ENCODE measurements at regions not wholly inside any gene's neighbourhood (a gene's known extent, or its start where the extent isn't known, plus 50 kb on each side); places are given as distances from the start of the nearest gene placed in this dataset.

DNA sequence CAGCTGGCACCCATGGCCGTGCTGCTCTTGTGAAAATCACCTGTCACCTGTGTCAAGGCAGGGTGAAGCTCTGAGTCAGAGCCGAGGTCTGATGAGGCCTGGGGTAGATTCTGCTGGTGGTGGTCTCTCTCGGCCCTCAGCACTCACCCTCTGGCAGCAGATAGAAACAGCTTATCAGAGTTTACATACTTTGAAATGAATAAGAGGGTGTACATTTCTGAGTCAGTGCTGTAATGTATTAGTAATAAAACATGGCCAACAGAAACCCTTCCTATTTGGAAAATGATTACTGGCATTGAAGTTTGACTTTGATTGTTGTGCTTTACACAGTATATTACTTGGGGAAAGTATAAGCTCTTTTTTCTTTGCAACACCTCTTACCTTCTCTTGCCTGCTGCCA is 228.8 kb downstream of the SNX10 start:
- DNase-seq, result no peak

DNA sequence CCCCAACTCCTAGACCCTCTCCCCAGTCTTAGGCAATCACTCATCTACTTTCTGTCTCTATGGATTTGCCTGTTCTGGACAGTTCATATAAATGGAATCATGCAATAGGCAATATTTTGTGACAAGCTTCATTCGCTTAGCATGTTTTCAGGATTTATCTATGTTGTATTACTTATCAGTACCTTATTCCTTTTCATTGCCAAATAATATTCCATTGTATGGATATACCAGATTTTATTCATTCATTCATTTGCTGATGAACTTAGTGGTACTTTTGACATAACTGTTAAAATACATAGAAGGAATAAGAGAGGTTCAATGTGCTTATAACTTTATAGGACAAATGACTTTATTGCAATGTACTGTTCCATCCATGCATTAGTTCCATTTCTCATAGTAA is 231.0 kb downstream of the SNX10 start:
- no peak for DNase-seq

DNA sequence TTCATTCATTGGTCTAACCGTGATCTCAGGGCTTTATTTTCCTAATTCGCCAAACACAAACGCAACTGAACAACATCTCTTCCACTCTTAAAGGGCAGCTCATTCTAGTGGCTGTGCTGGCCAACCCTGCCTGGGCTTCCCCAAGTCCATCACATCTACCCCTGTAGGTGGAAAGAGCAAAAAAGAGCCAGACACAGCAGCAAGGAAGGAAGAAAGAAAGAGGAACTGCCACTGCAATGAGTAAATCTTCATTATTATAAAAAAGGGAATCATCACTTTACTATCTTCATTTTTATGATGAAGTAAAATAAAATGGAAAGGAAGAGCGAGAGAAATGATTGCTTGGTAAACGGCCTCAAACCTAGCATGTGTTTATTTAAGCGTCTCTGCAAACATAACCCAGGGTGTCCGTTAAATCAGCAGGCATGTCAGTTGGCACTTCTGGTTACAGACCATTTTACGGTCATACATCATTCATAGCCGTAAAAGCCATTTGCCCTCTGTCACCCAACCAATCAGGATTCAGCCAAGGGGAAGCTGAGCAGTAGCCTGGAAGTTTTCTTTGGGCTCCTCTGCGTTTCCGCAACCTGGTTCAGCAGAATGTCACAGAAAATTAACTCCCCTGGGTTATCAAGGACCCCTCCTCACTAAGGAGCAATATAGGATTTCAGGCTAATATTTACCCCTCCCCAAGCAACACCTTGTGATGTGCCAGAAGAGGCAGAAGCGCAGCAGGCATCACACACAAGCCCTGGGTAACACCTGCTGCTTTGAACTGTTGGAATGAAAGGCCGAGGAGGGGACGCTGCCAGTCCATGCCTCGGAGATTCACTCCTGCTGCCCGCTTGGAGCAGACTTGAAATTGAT is 234.0 kb downstream of the SNX10 start:
- no peak for DNase-seq

DNA sequence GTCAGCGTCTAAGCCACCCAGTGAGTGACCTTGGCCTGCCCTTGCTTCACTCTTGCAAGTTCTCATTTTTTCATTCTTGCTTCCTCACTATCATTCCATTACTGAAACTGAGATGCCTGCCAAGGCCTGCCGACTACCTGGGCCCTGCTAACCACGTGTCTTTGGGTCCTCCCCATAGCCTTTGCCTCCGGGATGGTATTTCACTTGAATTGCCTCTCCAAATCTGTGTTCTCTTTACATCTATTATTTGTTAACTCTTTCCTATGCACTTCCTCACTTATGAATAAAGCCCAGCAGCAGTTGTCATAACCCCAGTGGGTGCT is 234.6 kb downstream of the SNX10 start:
- DNase-seq, result no peak

DNA sequence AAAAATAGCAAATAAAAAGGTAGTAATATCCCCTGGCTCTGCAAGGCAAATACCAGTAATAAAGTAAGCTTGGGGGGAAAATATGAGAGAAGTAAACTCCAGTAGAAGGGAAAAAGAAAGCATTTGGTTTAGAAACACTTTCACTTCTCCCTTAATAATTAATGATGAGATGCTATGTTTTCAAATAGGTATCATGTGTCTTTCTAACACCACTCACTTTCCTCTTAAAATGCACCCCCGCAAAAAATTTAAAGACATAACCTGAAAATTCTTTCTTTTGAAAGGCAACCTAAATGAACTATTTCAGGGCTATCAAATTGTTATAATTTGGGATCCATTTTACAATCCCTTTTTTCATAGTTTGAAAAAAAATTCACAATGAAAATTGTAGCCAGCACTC is 240.3 kb downstream of the SNX10 start:
- DNase-seq, result no peak

DNA sequence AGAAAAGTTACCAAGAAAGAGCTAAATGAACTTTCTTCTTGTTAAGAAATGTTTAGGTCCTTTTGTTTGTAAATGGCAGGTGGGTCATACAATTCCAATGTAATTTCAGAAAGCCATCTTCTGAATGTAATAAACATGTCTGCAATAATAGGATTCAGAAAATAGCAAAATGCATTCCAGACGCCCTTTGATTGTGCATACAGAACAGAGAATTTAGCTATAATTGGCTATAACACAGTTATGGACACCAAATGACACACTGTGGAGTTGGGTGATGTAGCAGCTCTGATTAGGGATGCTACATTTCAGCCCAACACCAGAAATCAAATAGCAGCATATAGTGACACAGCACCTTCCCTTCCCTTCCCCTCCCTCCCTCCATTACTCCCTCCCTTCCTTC is 240.8 kb downstream of the SNX10 start:
- no peak for DNase-seq

DNA sequence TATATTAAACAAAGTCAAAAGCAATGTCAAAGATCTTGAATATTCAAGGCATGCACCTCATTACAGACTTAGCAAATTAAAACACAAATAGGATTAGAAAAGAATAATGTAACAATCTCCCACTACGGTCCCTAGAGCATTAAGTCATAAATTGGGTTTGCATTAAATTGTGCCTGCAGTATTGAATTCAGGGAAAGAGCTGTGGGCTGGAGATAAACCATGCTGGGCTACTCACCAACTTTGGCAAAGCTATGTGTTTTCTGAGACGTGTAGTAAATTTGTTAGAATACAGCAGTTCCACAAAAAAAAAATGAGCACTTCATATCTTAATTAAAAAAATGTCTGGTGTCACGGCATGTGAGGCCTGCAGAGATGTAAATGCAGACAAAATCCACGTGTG is 241.6 kb downstream of the SNX10 start:
- no peak for DNase-seq

DNA sequence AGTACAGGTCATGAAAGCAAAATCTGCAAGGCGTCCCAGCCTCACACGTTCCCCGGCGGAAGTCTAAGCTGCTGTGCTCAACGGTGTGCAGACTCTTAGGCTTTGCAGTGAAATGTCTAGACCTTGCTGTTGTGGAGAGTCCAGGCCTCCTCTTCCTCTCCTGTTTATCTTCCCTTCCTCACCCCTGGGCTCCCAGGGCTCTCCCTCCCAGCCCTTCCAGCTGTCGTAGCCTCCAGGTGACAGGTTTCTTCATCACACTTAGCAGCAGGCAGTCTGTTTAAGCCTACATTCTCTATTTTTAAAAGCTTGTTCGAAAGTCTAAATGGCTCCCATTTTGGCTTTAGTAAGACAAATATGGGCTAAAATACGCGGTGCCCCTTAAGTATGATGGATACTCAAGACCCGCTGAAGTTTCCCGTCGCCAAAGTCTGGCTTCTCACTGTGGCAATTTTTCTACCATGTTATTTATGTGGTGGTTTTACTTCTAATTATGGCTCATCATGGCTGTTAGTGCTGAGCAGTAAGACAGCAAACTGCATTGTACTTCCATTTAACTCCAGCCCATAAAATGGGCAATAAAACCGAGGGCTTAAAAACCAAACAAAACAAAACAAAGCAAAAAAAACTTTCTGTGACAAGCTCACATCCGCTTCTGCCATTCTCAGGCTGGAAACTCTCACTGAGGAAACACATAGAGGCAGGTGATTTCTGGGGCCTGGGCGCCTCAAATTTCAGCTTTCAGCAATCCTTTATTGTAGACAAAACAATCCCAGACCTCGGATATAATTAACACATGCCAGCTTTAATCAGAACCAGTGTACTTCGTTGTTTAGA is 243.2 kb downstream of the SNX10 start:
- no peak for DNase-seq

DNA sequence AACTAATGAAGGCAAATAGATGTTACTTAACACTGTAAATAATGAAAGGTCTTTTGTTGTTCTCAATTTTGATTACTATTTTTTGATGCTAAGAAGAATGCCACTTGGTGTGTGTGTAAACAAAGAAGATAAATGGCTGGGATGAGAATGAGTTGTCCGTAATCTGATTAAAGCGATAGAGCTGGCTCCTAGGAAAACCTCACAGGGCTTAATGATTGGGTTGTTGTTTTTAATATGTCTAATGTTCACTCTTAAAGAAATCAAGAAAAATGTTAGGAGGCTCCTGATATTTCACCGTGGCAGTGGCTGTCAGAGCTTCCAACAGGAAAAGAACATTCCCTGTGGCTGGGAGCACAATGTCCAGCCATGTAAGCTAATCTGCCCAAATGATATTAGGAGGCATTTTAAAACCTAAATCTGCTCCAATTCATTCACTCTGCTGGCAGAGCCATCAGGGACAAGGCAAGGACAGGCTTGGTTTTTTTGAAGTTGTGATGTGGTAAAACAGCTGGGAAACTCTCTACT is 243.9 kb downstream of the SNX10 start:
- no peak for DNase-seq

DNA sequence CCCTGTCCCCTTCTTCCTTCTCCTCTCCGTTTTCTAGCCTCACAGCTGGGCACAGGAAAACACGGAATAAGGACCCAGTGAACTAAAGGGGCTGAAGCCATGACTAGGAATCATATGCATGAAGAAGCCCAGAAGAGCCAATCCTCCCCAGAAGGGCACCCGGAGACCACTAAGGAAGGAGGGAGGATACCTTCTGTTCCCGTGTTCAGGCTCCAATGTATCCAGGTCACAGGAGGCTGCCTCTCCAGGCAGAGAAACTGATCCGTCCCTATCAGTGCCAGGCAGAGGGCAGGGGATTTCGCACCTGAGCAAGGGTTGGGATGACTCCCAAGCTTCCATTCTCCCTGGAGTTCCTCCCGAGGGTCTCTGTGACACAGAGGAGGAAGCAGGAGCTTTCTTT is 246.6 kb downstream of the SNX10 start:
- DNase-seq, result no peak

DNA sequence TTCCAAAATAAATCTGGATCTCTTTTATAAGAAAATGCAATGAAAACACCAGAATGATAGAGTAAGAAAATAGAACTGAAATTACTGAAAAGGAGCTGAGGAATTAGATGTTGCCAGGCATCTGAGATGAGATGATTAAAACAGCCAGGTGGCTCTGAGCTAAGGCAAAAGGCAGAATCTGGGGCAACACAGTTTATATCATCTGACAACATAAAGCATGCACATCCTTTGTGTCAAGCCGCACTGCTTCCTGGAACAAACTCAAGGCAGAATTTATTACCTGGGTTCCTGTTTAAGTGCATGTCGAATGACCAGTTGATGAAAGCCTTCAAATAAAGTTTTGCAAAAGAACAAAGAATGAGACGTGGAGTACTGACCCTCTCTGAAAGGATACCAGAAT is 247.0 kb downstream of the SNX10 start:
- DNase-seq, result no peak

DNA sequence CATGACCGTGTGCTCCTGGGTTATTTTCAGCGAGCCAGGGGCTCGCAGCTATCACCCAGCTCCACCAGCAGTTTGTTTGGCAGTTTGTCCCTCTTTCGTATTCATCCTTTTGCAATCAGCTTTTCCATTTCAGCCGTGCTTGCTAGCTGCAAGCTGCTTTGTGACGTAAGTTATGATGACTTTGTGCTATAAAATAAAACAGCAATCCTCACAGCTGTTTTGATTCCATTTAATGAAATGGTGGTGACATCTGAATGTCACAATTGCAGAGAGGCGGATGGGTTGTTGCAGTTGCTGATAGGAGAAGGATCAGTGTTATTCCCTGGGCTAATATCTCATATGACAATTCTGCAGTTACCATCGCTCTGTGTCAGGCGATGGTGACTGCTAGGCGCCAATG is 251.7 kb downstream of the SNX10 start:
- DNase-seq, result no peak

DNA sequence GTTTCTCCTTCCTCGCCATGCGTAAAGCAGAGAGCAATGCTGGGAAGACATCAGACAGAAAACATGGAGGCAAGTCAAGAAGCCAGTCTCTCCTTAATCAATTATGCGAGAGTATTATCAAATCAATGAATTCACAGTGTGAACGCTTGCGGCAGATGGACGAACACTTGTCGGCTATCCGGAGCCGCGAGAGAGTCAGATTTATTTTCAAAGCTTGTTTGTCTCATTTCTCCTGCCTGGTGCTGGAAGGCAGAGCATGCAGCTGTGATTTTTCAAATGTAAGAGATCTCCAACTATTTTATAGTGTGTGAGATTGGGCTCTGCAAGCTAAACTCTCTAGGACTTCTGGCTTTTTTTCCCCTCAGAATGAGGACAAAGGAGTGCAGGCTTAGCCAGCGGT is 252.3 kb downstream of the SNX10 start:
- DNase-seq, result no peak

DNA sequence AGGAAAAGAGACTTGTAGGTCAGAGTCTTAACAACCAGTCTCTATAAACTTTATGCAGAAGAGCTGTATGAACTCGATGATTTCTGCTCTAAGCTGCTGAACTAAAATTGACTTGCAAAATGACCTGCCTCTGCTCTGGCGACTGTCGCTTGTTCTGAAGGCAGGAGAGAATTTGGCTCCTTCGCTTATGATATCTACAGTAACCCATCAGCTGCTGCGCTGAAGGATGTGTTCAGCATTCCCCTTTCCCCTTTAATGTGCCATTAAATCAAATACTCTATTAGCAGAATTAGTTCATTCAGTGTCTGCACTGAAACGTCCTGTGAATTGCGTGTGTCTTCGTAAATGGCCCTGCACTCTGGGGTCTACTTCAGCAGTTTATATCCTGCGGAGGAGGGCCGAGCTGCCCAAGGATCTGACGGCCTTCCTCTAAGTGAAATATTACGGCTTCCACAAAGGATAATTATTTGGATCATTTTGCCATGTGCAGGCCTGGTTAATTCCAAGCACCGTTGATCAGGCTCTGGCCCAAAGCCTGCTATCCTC is 254.9 kb downstream of the SNX10 start:
- DNase-seq, result no peak

DNA sequence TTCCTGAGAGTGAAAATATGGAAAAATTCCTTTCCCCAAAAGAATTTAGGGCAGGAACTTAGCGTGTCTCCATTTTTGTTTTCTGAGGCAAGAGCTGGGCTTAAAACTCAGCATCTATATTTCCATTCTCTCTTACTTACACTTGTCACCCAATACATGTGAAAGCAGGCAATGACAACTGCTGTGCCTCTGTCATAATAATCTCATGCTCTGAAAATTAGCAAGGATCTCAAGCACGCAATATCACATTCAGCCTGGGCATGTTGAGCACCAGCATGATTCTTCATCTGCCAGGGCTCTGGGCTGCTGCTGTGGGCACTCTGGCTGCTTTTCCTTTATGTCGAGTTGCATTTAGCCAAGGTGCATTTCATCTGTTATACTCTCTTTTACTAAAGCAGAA is 255.5 kb downstream of the SNX10 start:
- no peak for DNase-seq

DNA sequence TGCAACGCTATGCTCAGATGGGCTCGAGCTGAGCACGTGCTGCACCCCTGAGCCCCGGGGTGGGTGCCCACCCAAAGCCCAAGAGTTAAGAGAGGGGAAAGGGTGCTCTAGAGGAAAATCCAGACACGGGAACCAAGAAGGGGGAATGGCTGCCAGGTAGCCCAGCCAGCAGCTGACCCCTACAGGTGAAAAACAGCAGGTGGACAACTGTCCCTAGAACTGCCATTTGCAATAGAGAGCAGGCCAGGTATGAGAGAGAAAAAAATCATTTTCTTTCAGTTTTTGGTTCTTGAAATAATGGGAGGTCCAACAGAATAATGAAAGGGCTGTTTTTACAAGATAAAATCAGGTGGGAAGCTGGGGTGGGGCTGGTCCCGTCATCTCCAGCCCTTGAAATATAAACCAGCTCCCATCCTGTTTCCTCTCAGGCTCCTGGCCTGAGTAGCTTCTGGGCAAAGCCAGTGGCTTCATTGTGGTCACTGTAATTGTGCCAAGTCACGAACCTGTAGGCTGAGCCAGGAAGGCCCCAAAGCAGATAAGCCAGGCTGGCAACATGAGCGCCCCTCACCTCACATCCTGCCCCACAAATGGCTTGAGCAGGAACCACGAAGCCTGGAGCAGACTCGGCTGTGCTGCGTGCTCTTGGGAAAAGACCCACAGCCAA is 257.8 kb downstream of the SNX10 start:
- DNase-seq, result no peak

DNA sequence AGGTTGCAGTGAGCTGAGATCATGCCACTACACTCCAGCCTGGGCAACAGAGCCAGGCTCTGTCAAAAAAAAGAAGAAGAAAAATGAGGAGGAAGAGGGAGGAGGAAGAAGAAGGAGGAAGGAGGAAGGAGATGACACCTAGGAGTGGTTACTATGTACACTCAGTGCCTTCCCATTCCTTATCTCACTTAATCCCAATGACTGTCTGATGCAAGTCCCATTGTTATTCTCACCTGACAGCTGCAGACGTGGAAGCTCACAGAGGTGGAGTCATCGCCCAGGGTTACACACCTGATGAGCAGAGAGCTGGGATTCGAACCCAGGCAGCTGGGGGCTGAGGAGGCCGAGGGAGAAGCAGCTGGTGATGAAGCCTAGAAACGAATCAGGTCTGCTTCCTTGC is 258.8 kb downstream of the SNX10 start:
- DNase-seq, result no peak

DNA sequence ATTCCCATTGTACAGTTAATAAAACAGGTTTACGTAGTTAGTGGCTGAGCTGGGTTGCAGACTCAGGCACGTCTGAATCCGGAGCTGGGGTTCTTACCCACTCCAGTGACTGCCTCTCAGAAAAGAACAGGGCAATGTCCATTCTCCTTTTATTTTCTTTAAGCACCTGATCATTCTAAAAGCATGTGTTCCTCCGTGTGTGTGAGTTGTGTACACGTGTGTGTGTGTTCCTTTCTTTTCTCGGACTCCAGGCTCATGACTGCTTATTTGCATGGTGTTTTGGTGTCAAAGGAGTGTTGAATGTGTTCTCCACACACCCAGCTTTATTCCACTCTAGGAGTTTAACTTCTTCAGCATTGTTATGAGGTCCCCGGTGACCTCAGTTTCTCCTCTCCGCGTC is 260.1 kb downstream of the SNX10 start:
- no peak for DNase-seq

DNA sequence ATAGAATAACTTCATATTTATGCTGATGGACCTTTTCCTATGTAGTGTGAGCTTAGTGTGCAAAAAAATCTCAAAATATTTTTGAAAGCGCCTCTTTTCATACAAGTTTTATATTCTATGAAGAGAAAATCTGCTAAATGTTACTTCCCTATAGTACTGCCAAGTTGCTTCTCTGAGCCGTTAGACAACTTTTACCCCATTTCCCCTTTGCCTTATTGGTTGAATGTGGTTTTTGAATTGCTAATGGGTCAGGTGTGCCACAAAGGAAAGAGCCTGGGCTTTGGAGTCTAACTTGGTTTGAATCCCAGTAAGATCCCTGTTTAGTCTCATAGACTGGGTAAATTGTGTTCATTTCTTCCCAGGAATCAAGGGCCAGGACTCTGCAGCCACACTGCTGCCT is 261.5 kb downstream of the SNX10 start:
- DNase-seq, result no peak

DNA sequence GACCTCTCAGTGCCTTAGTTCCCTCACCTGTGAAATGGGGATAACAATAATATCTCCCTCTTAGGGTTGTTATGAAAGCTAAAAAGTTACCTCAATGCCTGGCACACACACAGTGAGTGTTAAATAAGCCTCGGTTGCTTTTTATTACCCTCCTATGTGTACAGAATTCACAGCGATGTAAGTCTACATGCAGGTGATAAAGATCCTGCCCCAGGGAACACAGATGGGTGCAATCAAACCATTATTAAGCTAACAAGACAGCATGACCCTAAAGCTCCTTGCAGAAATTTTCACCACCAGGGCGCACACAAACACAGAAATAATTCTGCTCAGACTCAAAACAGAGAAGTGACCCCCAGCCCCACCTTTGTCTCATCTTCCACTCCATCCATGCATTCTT is 261.9 kb downstream of the SNX10 start:
- DNase-seq, result no peak

DNA sequence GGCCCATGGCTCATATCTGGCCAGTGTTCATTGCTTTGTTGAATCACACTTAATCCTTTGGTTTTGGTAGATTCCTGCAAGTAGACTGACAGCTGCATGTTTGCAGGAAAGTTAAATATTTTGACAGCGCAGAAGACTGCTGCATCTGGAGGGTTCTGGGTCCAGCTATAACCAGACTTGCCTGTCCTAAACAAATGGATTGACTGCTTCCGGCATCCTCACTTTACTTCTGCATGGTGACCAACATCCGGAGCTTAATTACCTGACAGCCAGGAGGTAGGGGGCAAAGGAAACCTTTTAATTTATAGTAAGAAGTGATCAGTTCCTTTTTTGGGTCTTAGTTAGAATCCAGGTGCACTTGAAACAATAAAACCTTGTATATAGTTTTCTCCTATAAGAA is 263.3 kb downstream of the SNX10 start:
- no peak for DNase-seq

DNA sequence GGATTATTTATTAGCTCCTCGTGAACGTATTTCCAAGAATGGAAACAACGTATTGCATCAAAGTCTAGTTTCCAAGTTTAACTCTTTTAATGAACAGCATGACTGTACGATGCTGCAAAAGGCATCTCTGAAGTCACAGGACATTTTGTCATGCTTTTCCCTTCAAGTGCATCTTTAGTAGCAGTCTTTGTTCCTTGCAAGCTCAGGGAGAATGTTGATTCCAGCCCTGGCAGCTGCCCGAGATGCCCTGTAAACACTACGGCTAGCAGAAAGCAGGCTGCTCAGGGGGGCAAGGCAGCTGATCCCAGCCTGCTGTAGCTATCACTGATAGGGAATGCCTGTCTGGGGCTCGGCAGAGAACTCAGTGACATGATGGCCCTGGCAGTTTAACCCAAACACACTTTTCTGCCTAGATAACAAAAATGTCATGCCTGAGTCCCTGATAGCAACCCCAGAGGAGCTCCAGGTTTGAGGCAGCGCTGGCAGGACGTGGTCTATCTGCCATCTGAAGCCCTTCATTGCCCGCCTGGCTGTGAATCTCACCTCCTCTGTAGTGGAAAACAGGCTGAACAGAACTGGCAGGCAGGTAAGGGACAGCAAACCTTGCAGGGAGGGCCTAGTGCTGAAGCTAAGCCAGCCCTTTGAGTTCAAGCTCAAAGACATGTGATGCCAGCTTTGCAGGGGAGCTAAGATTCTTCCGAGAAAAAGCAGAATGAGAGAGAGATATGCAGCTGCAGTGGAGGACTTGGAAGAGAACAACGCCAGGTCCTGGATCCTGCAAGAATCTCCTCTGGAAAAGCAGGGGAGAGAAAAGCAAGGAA is 264.6 kb downstream of the SNX10 start:
- no peak for DNase-seq
